Endodermal cell (in vitro differentiated cells): ENCODE measurements at regions not wholly inside any gene's neighbourhood (a gene's known extent, or its start where the extent isn't known, plus 50 kb on each side); places are given as distances from the start of the nearest gene placed in this dataset.

Experiments
- DNase-seq: peaks from one replicate; pipeline ENCODE4 v3.0.0-alpha.2; 2017
- H3K27ac ChIP-seq: 2 replicates; pipeline ENCODE4 v1.5.1; 2013; ENCODE audit warnings: mild to moderate bottlenecking, low read depth, low read length, moderate library complexity
- H3K27me3 ChIP-seq: 2 replicates; pipeline ENCODE4 v1.6.1; 2013; ENCODE audit warnings: mild to moderate bottlenecking, low read length, moderate library complexity; ENCODE audit not compliant: insufficient read depth, control insufficient read depth, poor library complexity, severe bottlenecking
- H3K36me3 ChIP-seq: 2 replicates; pipeline ENCODE4 v1.7.0; 2013; ENCODE audit warnings: mild to moderate bottlenecking, low read length, moderate library complexity; ENCODE audit not compliant: control insufficient read depth, insufficient read depth
- H3K4me1 ChIP-seq: one replicate; pipeline ENCODE4 v1.7.0; 2013; ENCODE audit warnings: low read length; ENCODE audit not compliant: control insufficient read depth, insufficient read depth
- H3K4me3 ChIP-seq: 2 replicates; pipeline ENCODE4 v1.5.1; 2013; ENCODE audit warnings: mild to moderate bottlenecking, low read length, moderate library complexity
- H3K9ac ChIP-seq: 2 replicates; pipeline ENCODE4 v1.6.1; 2013; ENCODE audit warnings: mild to moderate bottlenecking, low read length, moderate library complexity; ENCODE audit not compliant: poor library complexity, severe bottlenecking; ENCODE audit errors: extremely low read depth
- H3K9me3 ChIP-seq: 2 replicates; pipeline ENCODE4 v1.6.1; 2013; ENCODE audit warnings: mild to moderate bottlenecking, low read length, moderate library complexity; ENCODE audit not compliant: control insufficient read depth
- H3K27ac Mint-ChIP-seq: 2 replicates; pipeline ENCODE4 v1.8.0; 2020; ENCODE audit warnings: mixed read lengths
- H3K27me3 Mint-ChIP-seq: 2 replicates; pipeline ENCODE4 v1.8.0; 2021; ENCODE audit warnings: mild to moderate bottlenecking, mixed read lengths; ENCODE audit not compliant: insufficient read depth
- H3K36me3 Mint-ChIP-seq: 2 replicates; pipeline ENCODE4 v1.8.0; 2020; ENCODE audit warnings: low read depth, mixed read lengths
- H3K4me1 Mint-ChIP-seq: 2 replicates; pipeline ENCODE4 v1.8.0; 2020; ENCODE audit warnings: mixed read lengths
- H3K4me3 Mint-ChIP-seq: 2 replicates; pipeline ENCODE4 v1.8.0; 2020; ENCODE audit warnings: mild to moderate bottlenecking, moderate library complexity, mixed read lengths
- H3K9me3 Mint-ChIP-seq: 2 replicates; pipeline ENCODE4 v1.8.0; 2020; ENCODE audit warnings: mild to moderate bottlenecking, mixed read lengths
- WGBS, 2 experiments: methylation state at CpG; one replicate each; pipeline versions ENCODE4 v1.1.5 to v1.1.7; 2013; ENCODE audit warnings: missing lambda C conversion rate in 2 of 2, mixed read lengths in 1 of 2; ENCODE audit not compliant: insufficient coverage in 1 of 2, insufficient read length in 1 of 2; 5-methylcytosine and 5-hydroxymethylcytosine counted together
- TF ChIP-seq, protein P1 (sequence below): fragments of 200-600 bp; sonication (generic); conservative IDR thresholded peaks from 2 replicates; pipeline ENCODE4 v1.5.0; 2021; ENCODE audit warnings: antibody characterized with exemption, mild to moderate bottlenecking

DNA sequence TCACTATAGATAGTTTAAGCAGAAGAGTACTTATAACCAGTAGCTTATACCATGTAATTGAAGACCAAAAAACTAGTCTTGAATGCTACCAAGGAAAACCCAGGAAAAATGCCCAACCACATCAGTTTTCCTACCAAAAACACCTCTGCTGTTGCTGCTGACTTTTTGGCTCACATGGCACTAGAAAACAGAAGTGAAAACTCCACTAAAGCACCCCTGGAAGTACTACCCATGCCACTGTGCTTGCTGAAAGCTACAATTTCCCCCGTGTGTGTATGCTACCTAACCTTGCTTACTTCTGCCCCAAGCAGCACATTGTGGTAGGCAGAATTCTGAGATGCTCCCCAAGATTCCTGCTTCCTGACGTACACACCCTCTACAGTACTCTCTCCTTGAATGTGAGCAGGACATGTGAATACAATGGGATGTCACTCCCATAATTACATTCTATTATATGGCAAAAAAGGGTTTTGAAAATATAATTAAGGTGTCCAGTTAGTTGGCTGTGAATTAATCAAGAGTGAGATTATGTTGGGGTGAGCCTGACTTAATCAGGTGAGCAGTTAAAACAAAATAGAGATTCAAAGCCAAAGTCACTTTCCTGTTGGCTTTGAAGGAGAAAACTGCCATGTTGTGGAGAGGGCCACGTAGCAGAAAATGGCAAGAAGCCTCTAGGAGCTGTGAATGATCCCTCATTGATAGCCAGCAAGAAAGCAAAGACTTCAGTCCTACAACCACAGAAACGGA is 209.8 kb upstream of the MARCKS start:
- Mint-ChIP-seq H3K27ac (no peak overlapping the region), H3K4me3 (no peak overlapping the region), H3K27me3 (peaks cover 3% of the 10 kb centered on the region), H3K36me3 (no peaks in the 10 kb centered on the region), H3K4me1 (peaks cover 16% of the 10 kb centered on the region), H3K9me3 (no peaks in the 10 kb centered on the region)
- WGBS, 2 experiments: 83 to 84% methylated on average over 1 to 4 of the region's 4 CpGs
- Histone ChIP-seq H3K4me1 (no peaks in the 10 kb centered on the region), H3K36me3 (no peaks in the 10 kb centered on the region), H3K4me3 (no peak overlapping the region), H3K27me3 (no peaks in the 10 kb centered on the region), H3K9ac (no peak overlapping the region), H3K9me3 (no peaks in the 10 kb centered on the region), H3K27ac (no peak overlapping the region)
- DNase-seq: no peak
- TF ChIP-seq, protein P1, sequence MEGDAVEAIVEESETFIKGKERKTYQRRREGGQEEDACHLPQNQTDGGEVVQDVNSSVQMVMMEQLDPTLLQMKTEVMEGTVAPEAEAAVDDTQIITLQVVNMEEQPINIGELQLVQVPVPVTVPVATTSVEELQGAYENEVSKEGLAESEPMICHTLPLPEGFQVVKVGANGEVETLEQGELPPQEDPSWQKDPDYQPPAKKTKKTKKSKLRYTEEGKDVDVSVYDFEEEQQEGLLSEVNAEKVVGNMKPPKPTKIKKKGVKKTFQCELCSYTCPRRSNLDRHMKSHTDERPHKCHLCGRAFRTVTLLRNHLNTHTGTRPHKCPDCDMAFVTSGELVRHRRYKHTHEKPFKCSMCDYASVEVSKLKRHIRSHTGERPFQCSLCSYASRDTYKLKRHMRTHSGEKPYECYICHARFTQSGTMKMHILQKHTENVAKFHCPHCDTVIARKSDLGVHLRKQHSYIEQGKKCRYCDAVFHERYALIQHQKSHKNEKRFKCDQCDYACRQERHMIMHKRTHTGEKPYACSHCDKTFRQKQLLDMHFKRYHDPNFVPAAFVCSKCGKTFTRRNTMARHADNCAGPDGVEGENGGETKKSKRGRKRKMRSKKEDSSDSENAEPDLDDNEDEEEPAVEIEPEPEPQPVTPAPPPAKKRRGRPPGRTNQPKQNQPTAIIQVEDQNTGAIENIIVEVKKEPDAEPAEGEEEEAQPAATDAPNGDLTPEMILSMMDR: no peak

DNA sequence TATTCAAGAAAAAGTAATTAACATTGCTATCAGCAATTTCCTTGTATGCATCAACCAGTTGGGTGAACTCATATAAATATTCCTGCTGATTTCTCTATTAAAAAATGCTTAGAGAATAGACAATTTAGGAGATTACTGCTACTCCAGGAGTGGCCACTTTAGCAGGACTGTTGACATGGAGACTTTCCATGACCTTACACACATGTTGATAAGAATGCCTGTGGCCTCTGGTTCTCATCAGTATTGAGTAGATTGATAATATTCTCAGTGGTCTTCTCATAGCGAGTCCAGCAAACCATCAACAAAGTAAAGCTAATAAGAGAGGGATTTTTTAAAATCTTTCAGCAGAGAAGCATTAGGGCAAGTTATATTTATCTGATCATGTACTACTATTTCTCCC is 208.4 kb upstream of the MARCKS start:
- Mint-ChIP-seq H3K4me3 (no peak overlapping the region), H3K36me3 (no peaks in the 10 kb centered on the region), H3K27ac (no peak overlapping the region), H3K27me3 (peaks cover 5% of the 10 kb centered on the region), H3K4me1 (peaks cover 4% of the 10 kb centered on the region), H3K9me3 (no peaks in the 10 kb centered on the region)
- Histone ChIP-seq H3K27me3 (no peaks in the 10 kb centered on the region), H3K27ac (no peak overlapping the region), H3K9ac (no peak overlapping the region), H3K9me3 (peaks cover 5% of the 10 kb centered on the region), H3K36me3 (no peaks in the 10 kb centered on the region), H3K4me3 (no peak overlapping the region), H3K4me1 (no peaks in the 10 kb centered on the region)
- DNase-seq: no peak
- WGBS, 2 experiments: 77% methylated on average over 1 of the region's 1 CpG; no CpG with 5 or more reads in 1 of the 2 experiments
- TF ChIP-seq, protein P1: no peak

DNA sequence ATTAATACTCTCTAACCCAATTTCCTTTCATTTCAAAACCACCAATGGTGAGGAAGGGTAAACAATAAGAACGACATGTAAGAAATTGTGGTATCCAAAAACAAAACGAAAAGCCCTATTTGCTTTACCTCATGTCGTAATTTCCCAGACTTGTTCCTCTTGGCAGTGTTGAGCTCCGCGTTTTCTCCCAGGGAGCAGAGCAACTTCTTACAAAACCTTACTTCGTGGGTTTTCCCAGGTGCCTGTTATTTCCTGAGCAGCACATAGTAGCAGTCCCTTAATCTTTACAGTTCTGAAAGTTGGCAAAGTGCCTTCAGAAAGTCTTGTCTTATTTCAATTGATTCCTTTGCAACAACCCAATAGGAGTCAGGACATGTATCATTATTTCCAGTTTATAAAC is 207.9 kb upstream of the MARCKS start:
- peaks cover 5% of the 10 kb centered on the region for H3K27me3 Mint-ChIP-seq
- no peak overlapping the region for H3K9ac ChIP-seq
- WGBS, 2 experiments: 85 to 94% methylated on average over 6 of the region's 6 CpGs
- H3K36me3 ChIP-seq: no peaks in the 10 kb centered on the region
- H3K27ac Mint-ChIP-seq: no peak overlapping the region
- no peak for DNase-seq
- no peak overlapping the region for H3K4me3 Mint-ChIP-seq
- TF ChIP-seq, protein P1: no peak
- peaks cover 3% of the 10 kb centered on the region for H3K4me1 Mint-ChIP-seq
- H3K27me3 ChIP-seq: no peaks in the 10 kb centered on the region
- peak overlapping the region; percentile 17 for H3K27ac ChIP-seq
- no peaks in the 10 kb centered on the region for H3K36me3 Mint-ChIP-seq
- H3K9me3 ChIP-seq: peaks cover 6% of the 10 kb centered on the region
- no peaks in the 10 kb centered on the region for H3K4me1 ChIP-seq
- no peak overlapping the region for H3K4me3 ChIP-seq
- H3K9me3 Mint-ChIP-seq: no peaks in the 10 kb centered on the region
